Spleen (tissue), 11 donors: ENCODE measurements at regions not wholly inside any gene's neighbourhood (a gene's known extent, or its start where the extent isn't known, plus 50 kb on each side); places are given as distances from the start of the nearest gene placed in this dataset.

Source experiments
- DNase-seq: peaks from one replicate; pipeline ENCODE4 v3.0.0-alpha.2; 2020
- H3K27ac ChIP-seq, 8 donors: fragments of 200-600 bp; sonication (generic) in 7 of 8; 1 replicate in 4 of 8; 2 replicates in 4 of 8; pipeline versions ENCODE4 v1.5.0 to v1.8.0; 2016 to 2021; ENCODE audit warnings: inconsistent platforms in 4 of 8, mild to moderate bottlenecking in 4 of 8, moderate library complexity in 1 of 8
- H3K27me3 ChIP-seq, 7 donors: fragments of 200-600 bp; sonication (generic) in 6 of 7; replicated peaks in 1 of 7; 1 replicate in 4 of 7; 2 replicates in 3 of 7; pipeline versions ENCODE4 v1.5.0 to v1.8.0; 2016 to 2021; ENCODE audit warnings: inconsistent platforms in 3 of 7, mild to moderate bottlenecking in 1 of 7
- H3K36me3 ChIP-seq, 6 donors: fragments of 200-600 bp; sonication (generic) in 5 of 6; 1 replicate in 4 of 6; 2 replicates in 2 of 6; pipeline versions ENCODE4 v1.5.0 to v1.8.0; 2016 to 2021; ENCODE audit warnings: inconsistent platforms in 2 of 6
- H3K4me1 ChIP-seq, 6 donors: fragments of 200-600 bp; sonication (generic) in 5 of 6; 1 replicate in 3 of 6; 2 replicates in 3 of 6; pipeline versions ENCODE4 v1.5.0 to v1.8.0; 2016 to 2021; ENCODE audit warnings: inconsistent platforms in 3 of 6
- H3K4me3 ChIP-seq, 8 donors: fragments of 200-600 bp; sonication (generic) in 7 of 8; 1 replicate in 4 of 8; 2 replicates in 4 of 8; pipeline versions ENCODE4 v1.5.0 to v1.8.0; 2016 to 2021; ENCODE audit warnings: inconsistent platforms in 4 of 8, mild to moderate bottlenecking in 4 of 8, moderate library complexity in 2 of 8
- H3K9me3 ChIP-seq, 8 donors: fragments of 200-600 bp; sonication (generic) in 7 of 8; 1 replicate in 4 of 8; 2 replicates in 4 of 8; pipeline versions ENCODE4 v1.5.0 to v1.8.0; 2016 to 2021; ENCODE audit warnings: inconsistent platforms in 4 of 8
- POLR2A ChIP-seq, 3 donors: fragments of 450-650 bp; IDR thresholded peaks; one replicate each; pipeline ENCODE4 v1.5.1; 2017; ENCODE audit warnings: antibody characterized with exemption in 3 of 3, mild to moderate bottlenecking in 1 of 3
- POLR2AphosphoS5 ChIP-seq, 3 donors: sonication (generic); formaldehyde crosslinking; IDR thresholded peaks; one replicate each; pipeline ENCODE4 v1.5.1; 2017; ENCODE audit warnings: antibody characterized with exemption in 3 of 3
- WGBS, 5 donors: extraction: QIAGEN DNeasy Blood & Tissue Kit in 3 of 5; methylation state at CpG; one replicate each; pipeline versions ENCODE4 v1.1.5 to v1.1.7; 2013 to 2018; 5-methylcytosine and 5-hydroxymethylcytosine counted together
- intact Hi-C: fragments of 100-400 bp; cut with DNase I; formaldehyde crosslinking; loops from one replicate; pipeline ENCODE4 v1.15.0; 2023; ENCODE audit warnings: low total_unique reads
- TF ChIP-seq, protein P1 (sequence below), 11 experiments: fragments of 200-600 bp in 7 of 11; fragments of 450-650 bp in 4 of 11; sonication (generic) in 4 of 11; IDR thresholded peaks in 8 of 11; conservative IDR thresholded peaks in 3 of 11; 1 replicate in 7 of 11; 2 replicates in 4 of 11; pipeline versions ENCODE4 v1.4.0 to v1.8.0; 2016 to 2021; ENCODE audit warnings: antibody characterized with exemption in 11 of 11, inconsistent platforms in 4 of 11, mild to moderate bottlenecking in 1 of 11
- donor health status: healthy with polysubstance abuse.
- donor health status: DM: no; HTN: no; CAD: no; lungs with moderate emphysema.
- donor health status: DM: no; HTN: no; CAD: no.
- donor health status: Bipolar disorder and iron deficiency.
- donor health status: healthy.
- donor health status: DM: no; HTN: no; CAD: no.
- donor health status: DM: yes; HTN: yes; CAD: no.

DNA sequence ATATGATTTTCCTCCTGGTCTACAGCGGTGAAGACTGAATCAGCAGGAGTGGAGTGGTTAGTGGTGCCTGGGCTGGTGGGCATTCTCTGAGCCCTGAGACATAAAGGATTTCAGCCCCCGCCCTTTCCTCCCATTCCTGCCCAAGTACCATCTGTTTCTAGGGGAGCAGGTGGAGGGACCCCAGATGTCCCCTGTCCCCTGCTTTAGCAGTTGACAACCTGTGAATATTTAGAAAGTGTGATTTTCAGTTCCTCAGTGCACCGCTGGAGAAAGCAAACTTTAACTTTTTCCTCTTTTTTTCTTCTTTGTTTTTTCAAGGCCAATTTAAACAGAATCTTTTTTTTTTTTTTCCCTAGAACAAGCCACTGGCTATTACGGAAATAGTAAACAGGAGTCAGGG is 163.8 kb upstream of the MYL2 start:
- H3K9me3 ChIP-seq = no peaks in the 10 kb centered on the region
- WGBS, 5 donors = 48 to 66% (median 53%) methylated on average over 4 of the region's 4 CpGs
- H3K27ac ChIP-seq = no peak overlapping the region
- intact Hi-C loops = no loop called here
- no peak overlapping the region for H3K4me3 ChIP-seq
- TF ChIP-seq POLR2AphosphoS5 (IDR thresholded peaks at IDR 0.05) = no peak
- TF ChIP-seq, protein P1, sequence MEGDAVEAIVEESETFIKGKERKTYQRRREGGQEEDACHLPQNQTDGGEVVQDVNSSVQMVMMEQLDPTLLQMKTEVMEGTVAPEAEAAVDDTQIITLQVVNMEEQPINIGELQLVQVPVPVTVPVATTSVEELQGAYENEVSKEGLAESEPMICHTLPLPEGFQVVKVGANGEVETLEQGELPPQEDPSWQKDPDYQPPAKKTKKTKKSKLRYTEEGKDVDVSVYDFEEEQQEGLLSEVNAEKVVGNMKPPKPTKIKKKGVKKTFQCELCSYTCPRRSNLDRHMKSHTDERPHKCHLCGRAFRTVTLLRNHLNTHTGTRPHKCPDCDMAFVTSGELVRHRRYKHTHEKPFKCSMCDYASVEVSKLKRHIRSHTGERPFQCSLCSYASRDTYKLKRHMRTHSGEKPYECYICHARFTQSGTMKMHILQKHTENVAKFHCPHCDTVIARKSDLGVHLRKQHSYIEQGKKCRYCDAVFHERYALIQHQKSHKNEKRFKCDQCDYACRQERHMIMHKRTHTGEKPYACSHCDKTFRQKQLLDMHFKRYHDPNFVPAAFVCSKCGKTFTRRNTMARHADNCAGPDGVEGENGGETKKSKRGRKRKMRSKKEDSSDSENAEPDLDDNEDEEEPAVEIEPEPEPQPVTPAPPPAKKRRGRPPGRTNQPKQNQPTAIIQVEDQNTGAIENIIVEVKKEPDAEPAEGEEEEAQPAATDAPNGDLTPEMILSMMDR (IDR thresholded peaks at IDR 0.05 in 8 of 11, conservative IDR thresholded peaks at IDR 0.05 in 3 of 11) = no peak
- TF ChIP-seq POLR2A (IDR thresholded peaks at IDR 0.05) = no peak
- H3K27me3 ChIP-seq = peaks cover 0 to 50% (median 0%) of the 10 kb centered on the region in 7 donors
- no peak for DNase-seq
- H3K36me3 ChIP-seq = no peaks in the 10 kb centered on the region
- peaks cover 0 to 10% (median 0%) of the 10 kb centered on the region in 6 donors for H3K4me1 ChIP-seq

DNA sequence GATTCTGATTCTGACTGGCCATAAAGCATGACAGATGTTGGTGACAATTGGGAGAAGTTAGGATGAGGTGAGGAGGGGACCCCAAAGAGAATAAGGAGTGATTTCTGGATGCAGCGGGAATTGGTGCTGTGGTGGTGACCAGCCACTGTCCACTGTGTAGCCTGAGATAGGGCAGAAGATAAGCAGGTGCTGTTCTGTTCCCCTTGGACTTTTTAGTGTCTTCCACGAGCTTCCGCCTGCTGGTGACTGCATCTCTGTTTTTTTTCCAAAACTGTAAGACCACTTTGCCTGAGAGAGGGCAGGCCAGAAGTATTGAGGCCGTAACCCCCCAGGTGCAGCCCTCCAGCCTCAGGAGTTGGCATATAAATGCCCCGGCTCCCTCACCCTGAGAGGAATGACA is 161.2 kb upstream of the MYL2 start:
- no peak overlapping the region for H3K27ac ChIP-seq
- peaks cover 0 to 57% (median 0%) of the 10 kb centered on the region in 7 donors for H3K27me3 ChIP-seq
- WGBS, 5 donors = 82 to 95% (median 92%) methylated on average over 5 of the region's 5 CpGs
- peaks cover 0 to 10% (median 0%) of the 10 kb centered on the region in 6 donors for H3K4me1 ChIP-seq
- no peak overlapping the region for H3K4me3 ChIP-seq
- TF ChIP-seq, protein P1 (IDR thresholded peaks at IDR 0.05 in 8 of 11, conservative IDR thresholded peaks at IDR 0.05 in 3 of 11) = no peak
- TF ChIP-seq POLR2AphosphoS5 (IDR thresholded peaks at IDR 0.05) = no peak
- no peak for TF ChIP-seq POLR2A (IDR thresholded peaks at IDR 0.05)
- DNase-seq = peak; percentile 21
- no peaks in the 10 kb centered on the region for H3K36me3 ChIP-seq
- intact Hi-C loops = no loop called here
- no peaks in the 10 kb centered on the region for H3K9me3 ChIP-seq

DNA sequence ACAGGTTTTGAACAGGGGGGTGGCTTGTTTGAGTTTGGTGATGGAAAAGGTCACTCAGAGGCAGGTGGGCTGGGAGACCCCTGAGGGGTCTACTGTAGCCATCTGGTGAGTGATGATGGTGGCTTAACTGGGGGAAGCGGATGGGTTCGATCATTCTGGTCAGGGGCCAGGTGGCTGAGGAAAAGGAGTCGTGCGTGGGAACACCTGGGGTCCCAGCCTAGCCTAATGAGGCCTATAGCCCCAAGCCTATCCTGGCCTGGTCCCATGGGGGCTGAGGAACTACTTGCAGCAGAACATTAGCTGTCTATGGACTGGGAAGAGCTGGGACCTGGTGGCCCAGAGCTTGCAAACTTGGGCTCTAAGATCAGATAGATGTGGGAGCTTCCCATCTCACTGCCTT is 158.4 kb upstream of the MYL2 start:
- Histone ChIP-seq H3K27ac (no peak overlapping the region), H3K36me3 (no peaks in the 10 kb centered on the region), H3K27me3 (peaks cover 0 to 51% (median 0%) of the 10 kb centered on the region in 7 donors), H3K9me3 (no peaks in the 10 kb centered on the region), H3K4me1 (peaks cover 0 to 2% (median 0%) of the 10 kb centered on the region in 6 donors), H3K4me3 (no peak overlapping the region)
- DNase-seq = peak; percentile 43
- TF ChIP-seq, protein P1 (IDR thresholded peaks at IDR 0.05 in 8 of 11, conservative IDR thresholded peaks at IDR 0.05 in 3 of 11) = no peak
- no peak for TF ChIP-seq POLR2A (IDR thresholded peaks at IDR 0.05)
- TF ChIP-seq POLR2AphosphoS5 (IDR thresholded peaks at IDR 0.05) = no peak
- 79 to 97% (median 90%) methylated on average over 4 of the region's 4 CpGs for WGBS, 5 donors
- intact Hi-C loops = no loop called here

DNA sequence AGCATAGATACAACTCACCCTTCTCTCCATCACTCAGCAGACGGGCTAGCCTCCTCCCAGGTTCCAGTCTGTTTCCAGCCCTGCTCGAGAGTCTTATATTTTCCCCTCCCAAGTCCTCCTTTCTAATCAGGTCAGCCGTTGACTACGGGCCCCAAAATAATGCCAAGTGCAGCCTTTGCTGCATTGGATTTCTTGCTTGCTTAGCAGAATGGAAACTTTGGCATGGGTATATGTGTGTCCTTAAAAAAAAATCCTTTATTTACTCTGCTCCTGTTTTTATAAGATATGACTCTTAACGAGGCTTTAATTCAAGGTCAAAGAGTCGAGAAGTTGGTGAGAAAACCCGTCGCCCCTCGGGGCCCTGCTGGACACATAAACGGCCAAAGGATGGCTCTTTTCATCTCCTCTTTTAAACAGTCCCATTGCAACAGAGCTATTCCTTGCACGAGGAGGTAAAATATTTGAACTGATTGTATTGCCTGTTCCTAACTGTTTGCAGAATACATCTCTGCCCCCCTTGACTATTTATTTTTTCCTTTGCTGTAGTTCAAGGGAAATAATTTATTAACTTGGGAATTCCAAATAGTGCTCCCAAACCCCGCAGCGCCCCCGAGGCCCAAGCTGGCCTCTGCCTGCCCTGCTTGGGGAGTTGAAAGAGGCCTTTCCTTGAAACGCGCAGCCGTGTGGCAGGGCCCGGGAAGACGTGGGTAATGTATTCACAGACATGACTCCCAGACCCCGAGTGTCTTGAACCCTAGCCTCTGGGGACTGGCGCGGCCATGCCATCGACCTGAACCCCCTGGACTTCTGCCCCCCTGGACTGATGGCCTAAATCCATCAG is 156.5 kb upstream of the MYL2 start:
- no peak overlapping the region for H3K4me3 ChIP-seq
- no peaks in the 10 kb centered on the region for H3K4me1 ChIP-seq
- DNase-seq = peak; percentile 28
- H3K27ac ChIP-seq = no peak overlapping the region
- WGBS, 5 donors = 73 to 85% (median 78%) methylated on average over 23 of the region's 23 CpGs
- H3K9me3 ChIP-seq = no peaks in the 10 kb centered on the region
- peaks cover 0 to 37% (median 0%) of the 10 kb centered on the region in 7 donors for H3K27me3 ChIP-seq
- intact Hi-C loops = no loop called here
- TF ChIP-seq POLR2AphosphoS5 (IDR thresholded peaks at IDR 0.05) (no peak), POLR2A (IDR thresholded peaks at IDR 0.05) (no peak)
- TF ChIP-seq, protein P1 (IDR thresholded peaks at IDR 0.05 in 8 of 11, conservative IDR thresholded peaks at IDR 0.05 in 3 of 11) = no peak
- H3K36me3 ChIP-seq = no peaks in the 10 kb centered on the region
